PC-3 (cell line): ENCODE measurements at regions not wholly inside any gene's neighbourhood (a gene's known extent, or its start where the extent isn't known, plus 50 kb on each side); places are given as distances from the start of the nearest gene placed in this dataset.

ENCODE experiments used
- ATAC-seq: fragments of 200-7000 bp; cut with Tn5 transposase; 2 replicates; pipeline ENCODE4 v1.9.1; 2020; ENCODE audit warnings: mild to moderate bottlenecking, moderate library complexity
- BruUV-seq: library from RNA; stranded (reverse); fragments of 400-500 nt; replicated peaks from 2 replicates; lab custom pipeline; 2021; lab: Mats Ljungman, UMichigan
- CTCF ChIA-PET: fragments of 300-600 bp; sonication (Branson Sonifier 250); formaldehyde crosslinking; loops from one replicate; lab custom pipeline; 2022; ENCODE audit warnings: antibody characterized with exemption; lab: Charles Lee
- POLR2A ChIA-PET: fragments of 300-600 bp; sonication (Branson Sonifier 250); formaldehyde crosslinking; loops from one replicate; lab custom pipeline; 2022; ENCODE audit warnings: antibody characterized with exemption; ENCODE audit not compliant: unreplicated experiment; lab: Charles Lee
- DNase-seq: peaks from one replicate; pipeline ENCODE4 v3.0.0-alpha.2; 2015
- H2AFZ ChIP-seq: fragments of 300-600 bp; sonication (generic); 2 replicates; pipeline ENCODE4 v1.6.0; 2016; ENCODE audit warnings: antibody characterized with exemption, low read length
- H3F3A ChIP-seq: fragments of 300-600 bp; sonication (generic); one replicate; pipeline ENCODE4 v1.6.0; 2017; ENCODE audit warnings: antibody characterized with exemption, low read length, control low read depth, mild to moderate bottlenecking; ENCODE audit not compliant: unreplicated experiment
- H3K27ac ChIP-seq: fragments of 300-600 bp; sonication (generic); 2 replicates; pipeline ENCODE4 v1.5.1; 2016; ENCODE audit warnings: mild to moderate bottlenecking, low read length
- H3K27me3 ChIP-seq: fragments of 300-600 bp; sonication (generic); 2 replicates; pipeline ENCODE4 v1.6.1; 2016; ENCODE audit warnings: low read length, mixed read lengths
- H3K36me3 ChIP-seq: fragments of 300-600 bp; sonication (generic); 2 replicates; pipeline ENCODE4 v1.6.1; 2016; ENCODE audit warnings: low read depth, mixed run types, low read length, mixed read lengths
- H3K4me1 ChIP-seq: fragments of 300-600 bp; sonication (generic); 2 replicates; pipeline ENCODE4 v1.5.1; 2016; ENCODE audit warnings: low read length; ENCODE audit not compliant: insufficient read depth
- H3K4me2 ChIP-seq: fragments of 300-600 bp; sonication (generic); 2 replicates; pipeline ENCODE4 v1.6.0; 2016; ENCODE audit warnings: low read length
- H3K4me3 ChIP-seq: fragments of 300-600 bp; sonication (generic); 2 replicates; pipeline ENCODE4 v1.5.1; 2016; ENCODE audit warnings: mild to moderate bottlenecking, low read length, mixed read lengths
- H3K79me2 ChIP-seq: fragments of 300-600 bp; sonication (generic); 2 replicates; pipeline ENCODE4 v1.6.1; 2017; ENCODE audit warnings: low read length, mixed read lengths
- H3K9ac ChIP-seq: fragments of 300-600 bp; sonication (generic); 2 replicates; pipeline ENCODE4 v1.6.0; 2016; ENCODE audit warnings: mild to moderate bottlenecking, low read length
- H3K9me2 ChIP-seq: fragments of 300-600 bp; sonication (generic); replicated peaks from 2 replicates; pipeline ENCODE4 v1.6.1; 2016; ENCODE audit warnings: mixed run types, low read length, mixed read lengths
- H3K9me3 ChIP-seq: fragments of 300-600 bp; sonication (generic); 2 replicates; pipeline ENCODE4 v1.6.1; 2016; ENCODE audit warnings: low read length, mixed read lengths
- H4K20me1 ChIP-seq: fragments of 300-600 bp; sonication (generic); 2 replicates; pipeline ENCODE4 v1.6.1; 2016; ENCODE audit warnings: low read length, mixed read lengths
- CTCF ChIP-seq: fragments of 300-600 bp; sonication (generic); conservative IDR thresholded peaks from 2 replicates; pipeline ENCODE4 v1.5.1; 2017; ENCODE audit warnings: antibody characterized with exemption, low read depth, mild to moderate bottlenecking, low read length
- EZH2 ChIP-seq: fragments of 300-600 bp; sonication (generic); IDR thresholded peaks from one replicate; pipeline ENCODE4 v1.6.1; 2017; ENCODE audit warnings: antibody characterized with exemption, mild to moderate bottlenecking, low read length; ENCODE audit not compliant: unreplicated experiment
- EZH2phosphoT487 ChIP-seq: fragments of 300-600 bp; sonication (generic); IDR thresholded peaks from 2 replicates; pipeline ENCODE4 v1.6.1; 2018; ENCODE audit warnings: mild to moderate bottlenecking, antibody characterized with exemption, low read length, borderline replicate concordance
- intact Hi-C: fragments of 100-400 bp; cut with micrococcal nuclease; formaldehyde crosslinking; loops from 2 replicates; pipeline ENCODE4 v1.9.0; 2023

DNA sequence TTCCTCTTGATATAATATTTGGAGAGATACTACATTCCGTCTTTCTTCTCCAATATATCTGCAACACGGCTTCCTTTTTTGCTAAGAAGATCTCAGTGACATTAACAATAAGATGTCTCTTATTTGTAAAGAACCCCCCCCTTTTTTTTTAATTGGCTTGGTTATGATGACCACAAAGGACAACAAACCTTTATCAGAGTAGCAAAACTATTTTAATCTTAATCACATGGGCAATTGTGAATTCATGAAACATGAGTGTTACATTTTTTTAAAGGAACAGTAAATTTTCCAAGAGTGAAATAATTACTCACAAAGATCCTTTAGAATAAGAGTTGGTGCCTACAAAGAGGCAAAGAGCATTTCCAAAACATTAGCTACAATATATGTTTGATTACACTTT, 554.1 kb downstream of the MAT2B start:
- H3K36me3 ChIP-seq: no peaks in the 10 kb centered on the region
- H3K79me2 ChIP-seq: no peaks in the 10 kb centered on the region
- H3F3A ChIP-seq: no peaks in the 10 kb centered on the region
- no peak overlapping the region for H3K4me3 ChIP-seq
- ChIA-PET CTCF (no interaction called here), POLR2A (no interaction called here)
- no peak overlapping the region for H3K27ac ChIP-seq
- DNase-seq (no peak), ATAC-seq (no peak)
- H3K27me3 ChIP-seq: no peaks in the 10 kb centered on the region
- no peaks in the 10 kb centered on the region for H3K9me2 ChIP-seq
- H4K20me1 ChIP-seq: no peaks in the 10 kb centered on the region
- H2AFZ ChIP-seq: no peak overlapping the region
- H3K9me3 ChIP-seq: no peaks in the 10 kb centered on the region
- H3K4me1 ChIP-seq: no peaks in the 10 kb centered on the region
- no peak overlapping the region for H3K9ac ChIP-seq
- TF ChIP-seq EZH2: no peak
- no peak for TF ChIP-seq EZH2phosphoT487
- no peak overlapping the region for H3K4me2 ChIP-seq
- intact Hi-C loops: loop anchor here (5.0 kb wide), 1 partner anchor 58 kb away; no protein-coding TSS in a partner anchor
- BruUV-seq: no TSS peak

- ATAC-seq (no peak), DNase-seq (no peak)
- no peak overlapping the region for H3K4me3 ChIP-seq
- no peaks in the 10 kb centered on the region for H3F3A ChIP-seq
- H3K4me2 ChIP-seq: no peak overlapping the region
- H4K20me1 ChIP-seq: no peaks in the 10 kb centered on the region
- H3K9me3 ChIP-seq: no peaks in the 10 kb centered on the region
- no peaks in the 10 kb centered on the region for H3K4me1 ChIP-seq
- H3K36me3 ChIP-seq: no peaks in the 10 kb centered on the region
- no peaks in the 10 kb centered on the region for H3K79me2 ChIP-seq
- intact Hi-C loops: no loop called here
- no peak overlapping the region for H2AFZ ChIP-seq
- TF ChIP-seq EZH2phosphoT487: no peak
- no peak for TF ChIP-seq CTCF
- no peak for TF ChIP-seq EZH2
- no peak overlapping the region for H3K9ac ChIP-seq
- BruUV-seq: no TSS peak
- H3K9me2 ChIP-seq: no peaks in the 10 kb centered on the region
- H3K27me3 ChIP-seq: no peaks in the 10 kb centered on the region
- H3K27ac ChIP-seq: no peak overlapping the region
- ChIA-PET POLR2A (no interaction called here), CTCF (no interaction called here)
Observed at GRCh38 chr5:164060786-164061355, 555.5 kb downstream of the MAT2B start.

GRCh38 chr5:164062304-164062703, 556.9 kb downstream of the MAT2B start:
- intact Hi-C loops: no loop called here
- H3K27ac ChIP-seq: no peak overlapping the region
- H3K79me2 ChIP-seq: no peaks in the 10 kb centered on the region
- no peak overlapping the region for H3K4me3 ChIP-seq
- BruUV-seq: no TSS peak
- DNase-seq: no peak
- no peak for TF ChIP-seq EZH2
- TF ChIP-seq CTCF: no peak
- no peak for TF ChIP-seq EZH2phosphoT487
- ChIA-PET CTCF (no interaction called here), POLR2A (no interaction called here)
- no peaks in the 10 kb centered on the region for H3F3A ChIP-seq
- H3K27me3 ChIP-seq: no peaks in the 10 kb centered on the region
- no peaks in the 10 kb centered on the region for H3K4me1 ChIP-seq
- H3K9me2 ChIP-seq: no peaks in the 10 kb centered on the region
- no peaks in the 10 kb centered on the region for H3K9me3 ChIP-seq
- ATAC-seq: no peak
- no peak overlapping the region for H3K9ac ChIP-seq
- no peak overlapping the region for H2AFZ ChIP-seq
- no peaks in the 10 kb centered on the region for H3K36me3 ChIP-seq
- H4K20me1 ChIP-seq: no peaks in the 10 kb centered on the region
- H3K4me2 ChIP-seq: no peak overlapping the region
